HEK293 (cell line): ENCODE measurements at regions not wholly inside any gene's neighbourhood (a gene's known extent, or its start where the extent isn't known, plus 50 kb on each side); places are given as distances from the start of the nearest gene placed in this dataset.

Experiments
- CTCF ChIP-seq: fragments of 450-650 bp; formaldehyde crosslinking; IDR thresholded peaks from 2 replicates; pipeline ENCODE4 v1.5.1; 2016; ENCODE audit warnings: missing biosample characterization, missing genetic modification characterization
- ELK4 ChIP-seq: IDR thresholded peaks from 2 replicates; pipeline ENCODE4 v1.6.1; 2011; ENCODE audit warnings: mild to moderate bottlenecking, low read depth, low read length, borderline replicate concordance
- GLI2 ChIP-seq: fragments of 450-650 bp; formaldehyde crosslinking; IDR thresholded peaks from 2 replicates; pipeline ENCODE4; 2017; ENCODE audit warnings: missing biosample characterization, missing genetic modification characterization, low read depth, borderline replicate concordance
- IKZF3 ChIP-seq: fragments of 450-650 bp; IDR thresholded peaks from 2 replicates; pipeline ENCODE4 v1.5.0; 2018; ENCODE audit warnings: missing biosample characterization, mild to moderate bottlenecking, missing genetic modification characterization, moderate library complexity
- REST ChIP-seq: fragments of 450-650 bp; formaldehyde crosslinking; IDR thresholded peaks from 2 replicates; pipeline ENCODE4 v1.5.1; 2016; ENCODE audit warnings: missing biosample characterization, missing genetic modification characterization
- ZBTB10 ChIP-seq: fragments of 450-650 bp; formaldehyde crosslinking; IDR thresholded peaks from 2 replicates; pipeline ENCODE4 v1.5.1; 2016; ENCODE audit warnings: missing biosample characterization, missing genetic modification characterization
- ZNF24 ChIP-seq: fragments of 450-650 bp; formaldehyde crosslinking; IDR thresholded peaks from 2 replicates; pipeline ENCODE4 v1.5.1; 2016; ENCODE audit warnings: missing biosample characterization, missing genetic modification characterization
- ZNF341 ChIP-seq: fragments of 450-650 bp; formaldehyde crosslinking; IDR thresholded peaks from 2 replicates; pipeline ENCODE4; 2016; ENCODE audit warnings: low read depth, missing biosample characterization, missing genetic modification characterization
- ZNF449 ChIP-seq: fragments of 450-650 bp; formaldehyde crosslinking; IDR thresholded peaks from 2 replicates; pipeline ENCODE4 v1.5.1; 2017; ENCODE audit warnings: missing biosample characterization, mild to moderate bottlenecking, missing genetic modification characterization, moderate library complexity

- TF ChIP-seq REST (tag by site-specific recombination) (no peak), CTCF (tag by site-specific recombination) (no peak), ZNF341 (tag by site-specific recombination) (no peak), ELK4 (no peak), IKZF3 (no peak), GLI2 (no peak), ZNF24 (tag by site-specific recombination) (no peak), ZNF449 (tag by site-specific recombination) (no peak), ZBTB10 (tag by site-specific recombination) (no peak)
Measured at GRCh38 chr4:162322054-162322453, 158.3 kb upstream of the FSTL5 start.
